Left ventricle myocardium inferior (tissue), 1 donor: ENCODE measurements at regions not wholly inside any gene's neighbourhood (a gene's known extent, or its start where the extent isn't known, plus 50 kb on each side); places are given as distances from the start of the nearest gene placed in this dataset.

Experiments used
- DNase-seq: peaks from one replicate; pipeline ENCODE4 v3.0.0-alpha.2; 2020
- H3K27ac ChIP-seq: fragments of 200-600 bp; replicated peaks from 2 replicates; pipeline ENCODE4 v1.8.0; 2021
- H3K27me3 ChIP-seq: fragments of 200-600 bp; 2 replicates; pipeline ENCODE4 v1.8.0; 2021; ENCODE audit warnings: low read depth
- H3K36me3 ChIP-seq: fragments of 200-600 bp; 2 replicates; pipeline ENCODE4 v1.8.0; 2021
- H3K4me1 ChIP-seq: fragments of 200-600 bp; 2 replicates; pipeline ENCODE4 v1.8.0; 2021
- H3K4me3 ChIP-seq: fragments of 200-600 bp; 2 replicates; pipeline ENCODE4 v1.8.0; 2021; ENCODE audit warnings: mild to moderate bottlenecking, moderate library complexity
- H3K9me3 ChIP-seq: fragments of 200-600 bp; replicated peaks from 2 replicates; pipeline ENCODE4 v1.8.0; 2021
- intact Hi-C: fragments of 100-400 bp; cut with micrococcal nuclease; formaldehyde crosslinking; loops from one replicate; pipeline ENCODE4 v1.11.0; 2022
- TF ChIP-seq, protein P1 (sequence below): fragments of 200-600 bp; IDR thresholded peaks from 2 replicates; pipeline ENCODE4 v1.8.0; 2021; ENCODE audit warnings: antibody characterized with exemption, mild to moderate bottlenecking, borderline replicate concordance
- donor health status: DM: no; HTN: yes; CAD: no; lungs with severe emphysema.

DNA sequence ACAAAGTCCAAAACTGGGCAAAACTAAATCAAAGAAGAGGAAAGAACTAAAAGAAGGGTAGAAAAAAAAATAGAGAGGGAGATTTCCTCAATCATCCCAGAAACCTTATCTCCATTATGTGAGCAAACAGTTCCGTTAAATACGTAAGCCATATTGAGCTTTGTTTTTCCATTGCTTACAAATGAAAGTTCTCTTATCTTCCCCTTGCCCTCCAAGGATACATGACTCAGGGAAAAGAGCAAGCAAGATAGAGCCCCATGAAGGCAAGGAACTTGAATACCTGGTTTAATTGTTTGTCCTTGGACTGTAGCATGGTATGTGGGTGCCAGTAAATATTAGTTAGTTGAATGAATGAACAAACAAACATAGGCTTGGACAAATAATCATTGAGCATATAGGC is 126.8 kb upstream of the USP15 start:
- Histone ChIP-seq H3K4me1 (no peaks in the 10 kb centered on the region), H3K9me3 (no peaks in the 10 kb centered on the region), H3K4me3 (no peak overlapping the region), H3K27ac (no peak overlapping the region), H3K27me3 (no peaks in the 10 kb centered on the region), H3K36me3 (no peaks in the 10 kb centered on the region)
- TF ChIP-seq, protein P1, sequence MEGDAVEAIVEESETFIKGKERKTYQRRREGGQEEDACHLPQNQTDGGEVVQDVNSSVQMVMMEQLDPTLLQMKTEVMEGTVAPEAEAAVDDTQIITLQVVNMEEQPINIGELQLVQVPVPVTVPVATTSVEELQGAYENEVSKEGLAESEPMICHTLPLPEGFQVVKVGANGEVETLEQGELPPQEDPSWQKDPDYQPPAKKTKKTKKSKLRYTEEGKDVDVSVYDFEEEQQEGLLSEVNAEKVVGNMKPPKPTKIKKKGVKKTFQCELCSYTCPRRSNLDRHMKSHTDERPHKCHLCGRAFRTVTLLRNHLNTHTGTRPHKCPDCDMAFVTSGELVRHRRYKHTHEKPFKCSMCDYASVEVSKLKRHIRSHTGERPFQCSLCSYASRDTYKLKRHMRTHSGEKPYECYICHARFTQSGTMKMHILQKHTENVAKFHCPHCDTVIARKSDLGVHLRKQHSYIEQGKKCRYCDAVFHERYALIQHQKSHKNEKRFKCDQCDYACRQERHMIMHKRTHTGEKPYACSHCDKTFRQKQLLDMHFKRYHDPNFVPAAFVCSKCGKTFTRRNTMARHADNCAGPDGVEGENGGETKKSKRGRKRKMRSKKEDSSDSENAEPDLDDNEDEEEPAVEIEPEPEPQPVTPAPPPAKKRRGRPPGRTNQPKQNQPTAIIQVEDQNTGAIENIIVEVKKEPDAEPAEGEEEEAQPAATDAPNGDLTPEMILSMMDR: no peak
- DNase-seq: no peak
- intact Hi-C loops: no loop called here

DNA sequence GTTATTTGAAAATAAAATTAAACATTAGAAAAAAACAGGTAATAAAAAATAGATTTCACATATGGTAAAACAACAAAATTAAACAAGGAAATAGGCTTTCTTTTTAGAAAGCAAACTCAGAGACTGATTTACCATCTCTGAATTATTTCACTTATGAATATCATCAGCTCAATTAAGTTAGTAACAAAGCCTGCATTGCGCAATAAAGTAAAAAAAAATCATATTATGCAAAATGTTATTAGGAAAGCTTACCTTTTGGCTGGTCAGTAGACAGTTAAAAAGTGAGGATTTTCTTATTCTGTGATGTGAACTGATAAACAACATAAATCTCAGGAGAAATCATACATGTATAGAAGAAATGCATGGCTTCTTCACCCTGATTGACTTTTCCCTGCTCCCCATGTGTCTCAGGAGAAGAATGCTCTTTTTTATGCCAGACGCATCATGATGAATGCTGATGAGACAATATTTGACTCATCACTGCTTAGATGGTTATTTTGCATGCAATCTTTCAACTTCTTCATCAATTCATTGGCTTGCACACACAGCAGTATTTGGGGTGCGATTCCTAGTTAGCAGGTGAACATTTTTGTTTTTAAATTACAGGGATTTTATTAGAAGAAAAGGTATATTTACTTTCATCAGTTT is 124.5 kb upstream of the USP15 start:
- no peaks in the 10 kb centered on the region for H3K27me3 ChIP-seq
- H3K9me3 ChIP-seq: no peaks in the 10 kb centered on the region
- no peaks in the 10 kb centered on the region for H3K4me1 ChIP-seq
- H3K27ac ChIP-seq: no peak overlapping the region
- no peaks in the 10 kb centered on the region for H3K36me3 ChIP-seq
- intact Hi-C loops: no loop called here
- no peak overlapping the region for H3K4me3 ChIP-seq
- TF ChIP-seq, protein P1: no peak
- DNase-seq: no peak

DNA sequence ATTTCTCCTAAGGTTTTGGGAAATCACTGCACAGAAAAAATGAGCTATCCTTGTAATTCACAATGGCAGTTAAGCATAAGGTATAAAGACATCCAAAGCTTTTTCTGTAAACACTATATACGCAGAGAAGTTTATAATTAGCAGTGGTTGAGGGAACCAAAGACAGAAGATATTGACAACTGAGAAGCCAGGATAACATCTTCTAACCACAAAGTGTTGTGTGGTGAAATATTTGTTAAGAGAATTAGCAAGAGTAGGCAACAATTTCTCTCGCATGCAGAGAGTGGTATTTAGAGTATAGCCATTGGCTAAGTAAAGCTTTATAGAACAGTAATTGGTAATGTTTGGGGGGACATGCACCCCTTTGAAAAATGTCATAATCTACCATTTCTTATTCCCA is 123.7 kb upstream of the USP15 start:
- Histone ChIP-seq H3K9me3 (no peaks in the 10 kb centered on the region), H3K27me3 (no peaks in the 10 kb centered on the region), H3K4me1 (no peaks in the 10 kb centered on the region), H3K36me3 (no peaks in the 10 kb centered on the region), H3K4me3 (no peak overlapping the region), H3K27ac (no peak overlapping the region)
- TF ChIP-seq, protein P1: no peak
- no peak for DNase-seq
- intact Hi-C loops: no loop called here

DNA sequence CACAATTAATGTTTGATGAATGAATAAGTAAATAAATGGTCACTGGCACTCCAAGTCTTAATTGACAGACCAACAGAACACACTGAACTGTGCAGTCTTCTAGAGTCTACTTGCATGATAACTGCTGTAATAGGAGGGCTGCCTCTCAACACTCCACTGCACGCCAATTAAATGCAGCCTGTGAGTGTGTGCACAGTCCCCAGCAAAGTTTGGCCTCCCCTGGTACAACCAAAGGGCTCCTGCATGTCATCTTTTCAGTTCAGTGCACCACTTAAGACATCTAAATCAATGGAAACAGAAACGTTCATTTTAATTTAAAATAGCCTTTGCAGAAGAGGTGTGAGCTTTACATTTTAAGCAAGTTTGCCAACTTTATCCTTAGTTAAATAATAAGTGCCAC is 121.7 kb upstream of the USP15 start:
- H3K27me3 ChIP-seq: no peaks in the 10 kb centered on the region
- TF ChIP-seq, protein P1: no peak
- no peaks in the 10 kb centered on the region for H3K36me3 ChIP-seq
- no peak overlapping the region for H3K4me3 ChIP-seq
- DNase-seq: no peak
- H3K27ac ChIP-seq: no peak overlapping the region
- no peaks in the 10 kb centered on the region for H3K9me3 ChIP-seq
- no peaks in the 10 kb centered on the region for H3K4me1 ChIP-seq
- intact Hi-C loops: no loop called here

DNA sequence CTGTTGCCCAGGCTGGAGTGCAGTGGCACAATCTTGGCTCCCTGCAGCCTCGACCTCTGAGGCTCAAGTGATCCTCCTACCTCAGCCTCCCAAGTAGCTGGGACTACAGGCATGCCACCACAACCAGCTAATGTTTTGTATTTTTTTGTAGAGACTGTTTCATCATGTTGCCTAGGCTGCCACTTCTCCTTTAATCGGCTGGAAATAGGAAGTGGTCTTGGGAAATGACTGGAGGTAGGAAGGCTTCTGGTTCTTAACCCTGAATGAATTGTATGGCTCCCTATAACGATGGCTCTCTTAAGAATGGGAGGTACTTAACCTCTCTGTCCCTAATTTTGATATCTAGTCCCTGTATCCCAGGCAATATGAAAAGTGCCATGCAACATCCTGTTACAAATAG is 113.9 kb upstream of the USP15 start:
- TF ChIP-seq, protein P1: no peak
- peaks cover 5% of the 10 kb centered on the region for H3K9me3 ChIP-seq
- no peak overlapping the region for H3K4me3 ChIP-seq
- no peak overlapping the region for H3K27ac ChIP-seq
- H3K27me3 ChIP-seq: no peaks in the 10 kb centered on the region
- H3K36me3 ChIP-seq: no peaks in the 10 kb centered on the region
- DNase-seq: no peak
- intact Hi-C loops: no loop called here
- no peaks in the 10 kb centered on the region for H3K4me1 ChIP-seq
